ENCODE measurements at regions not wholly inside any gene's neighbourhood (a gene's known extent, or its start where the extent isn't known, plus 50 kb on each side); places are given as distances from the start of the nearest gene placed in this dataset.

GRCh38 chr22:47535681-47536080 lies 773.2 kb downstream of the TBC1D22A start:
- H3K4me1 ChIP-seq (ENCODE audit: control insufficient read depth, insufficient read depth, low read length, poor library complexity, severe bottlenecking), result no peaks in the 10 kb centered on the region
- no peak for DNase-seq

GRCh38 chr22:47534804-47535410 lies 772.5 kb downstream of the TBC1D22A start:
- DNase-seq, result no peak
- H3K9me3 ChIP-seq (ENCODE audit: control insufficient read depth, low read length), result no peaks in the 10 kb centered on the region

More at GRCh38 chr22:47535681-47536080, 773.2 kb downstream of the TBC1D22A start:
- H3K27me3 ChIP-seq (replicated peaks; ENCODE audit: control insufficient read depth, insufficient read depth, low read length, poor library complexity, severe bottlenecking), result no peaks in the 10 kb centered on the region
- H3K36me3 ChIP-seq (ENCODE audit: control insufficient read depth, insufficient read depth, low read length), result no peaks in the 10 kb centered on the region
- H3K27ac ChIP-seq (ENCODE audit: insufficient read depth, low read length, poor library complexity, severe bottlenecking), result no peak overlapping the region
- no peaks in the 10 kb centered on the region for H3K9me3 ChIP-seq (ENCODE audit: control insufficient read depth, low read length)
- no peak overlapping the region for H3K4me3 ChIP-seq (ENCODE audit: insufficient read depth, low read depth, low read length, poor library complexity, severe bottlenecking)

GRCh38 chr22:47533961-47534803 lies 771.7 kb downstream of the TBC1D22A start:
- DNase-seq, result no peak
- H3K27ac ChIP-seq (ENCODE audit: insufficient read depth, low read length, poor library complexity, severe bottlenecking), result no peak overlapping the region
- H3K4me3 ChIP-seq (ENCODE audit: insufficient read depth, low read depth, low read length, poor library complexity, severe bottlenecking), result no peak overlapping the region
- no peaks in the 10 kb centered on the region for H3K9me3 ChIP-seq (ENCODE audit: control insufficient read depth, low read length)
- H3K36me3 ChIP-seq (ENCODE audit: control insufficient read depth, insufficient read depth, low read length), result no peaks in the 10 kb centered on the region
- H3K27me3 ChIP-seq (replicated peaks; ENCODE audit: control insufficient read depth, insufficient read depth, low read length, poor library complexity, severe bottlenecking), result no peaks in the 10 kb centered on the region
- no peaks in the 10 kb centered on the region for H3K4me1 ChIP-seq (ENCODE audit: control insufficient read depth, insufficient read depth, low read length, poor library complexity, severe bottlenecking)

More at GRCh38 chr22:47534804-47535410, 772.5 kb downstream of the TBC1D22A start:
- Histone ChIP-seq H3K4me1 (ENCODE audit: control insufficient read depth, insufficient read depth, low read length, poor library complexity, severe bottlenecking) (no peaks in the 10 kb centered on the region), H3K4me3 (ENCODE audit: insufficient read depth, low read depth, low read length, poor library complexity, severe bottlenecking) (no peak overlapping the region), H3K27ac (ENCODE audit: insufficient read depth, low read length, poor library complexity, severe bottlenecking) (no peak overlapping the region), H3K36me3 (ENCODE audit: control insufficient read depth, insufficient read depth, low read length) (no peaks in the 10 kb centered on the region), H3K27me3 (replicated peaks; ENCODE audit: control insufficient read depth, insufficient read depth, low read length, poor library complexity, severe bottlenecking) (no peaks in the 10 kb centered on the region)

GRCh38 chr22:47517062-47517461 lies 754.6 kb downstream of the TBC1D22A start:
- H3K27ac ChIP-seq (ENCODE audit: insufficient read depth, low read length, poor library complexity, severe bottlenecking), result no peak overlapping the region
- H3K27me3 ChIP-seq (replicated peaks; ENCODE audit: control insufficient read depth, insufficient read depth, low read length, poor library complexity, severe bottlenecking), result no peaks in the 10 kb centered on the region
- H3K36me3 ChIP-seq (ENCODE audit: control insufficient read depth, insufficient read depth, low read length), result no peaks in the 10 kb centered on the region
- no peaks in the 10 kb centered on the region for H3K4me1 ChIP-seq (ENCODE audit: control insufficient read depth, insufficient read depth, low read length, poor library complexity, severe bottlenecking)
- no peaks in the 10 kb centered on the region for H3K9me3 ChIP-seq (ENCODE audit: control insufficient read depth, low read length)
- H3K4me3 ChIP-seq (ENCODE audit: insufficient read depth, low read depth, low read length, poor library complexity, severe bottlenecking), result no peak overlapping the region
- DNase-seq, result no peak

GRCh38 chr22:47515384-47516125 lies 753.1 kb downstream of the TBC1D22A start:
- no peaks in the 10 kb centered on the region for H3K9me3 ChIP-seq (ENCODE audit: control insufficient read depth, low read length)
- H3K4me1 ChIP-seq (ENCODE audit: control insufficient read depth, insufficient read depth, low read length, poor library complexity, severe bottlenecking), result no peaks in the 10 kb centered on the region
- H3K27me3 ChIP-seq (replicated peaks; ENCODE audit: control insufficient read depth, insufficient read depth, low read length, poor library complexity, severe bottlenecking), result no peaks in the 10 kb centered on the region
- H3K36me3 ChIP-seq (ENCODE audit: control insufficient read depth, insufficient read depth, low read length), result no peaks in the 10 kb centered on the region
- H3K27ac ChIP-seq (ENCODE audit: insufficient read depth, low read length, poor library complexity, severe bottlenecking), result no peak overlapping the region
- DNase-seq, result no peak
- no peak overlapping the region for H3K4me3 ChIP-seq (ENCODE audit: insufficient read depth, low read depth, low read length, poor library complexity, severe bottlenecking)

GRCh38 chr22:47512617-47513016 lies 750.2 kb downstream of the TBC1D22A start:
- Histone ChIP-seq H3K27me3 (replicated peaks; ENCODE audit: control insufficient read depth, insufficient read depth, low read length, poor library complexity, severe bottlenecking) (no peaks in the 10 kb centered on the region), H3K4me3 (ENCODE audit: insufficient read depth, low read depth, low read length, poor library complexity, severe bottlenecking) (no peak overlapping the region), H3K27ac (ENCODE audit: insufficient read depth, low read length, poor library complexity, severe bottlenecking) (no peak overlapping the region), H3K36me3 (ENCODE audit: control insufficient read depth, insufficient read depth, low read length) (no peaks in the 10 kb centered on the region), H3K4me1 (ENCODE audit: control insufficient read depth, insufficient read depth, low read length, poor library complexity, severe bottlenecking) (no peaks in the 10 kb centered on the region), H3K9me3 (ENCODE audit: control insufficient read depth, low read length) (no peaks in the 10 kb centered on the region)
- no peak for DNase-seq

GRCh38 chr22:47504962-47505361 lies 742.5 kb downstream of the TBC1D22A start:
- Histone ChIP-seq H3K9me3 (ENCODE audit: control insufficient read depth, low read length) (peaks cover 5% of the 10 kb centered on the region), H3K36me3 (ENCODE audit: control insufficient read depth, insufficient read depth, low read length) (no peaks in the 10 kb centered on the region), H3K4me3 (ENCODE audit: insufficient read depth, low read depth, low read length, poor library complexity, severe bottlenecking) (no peak overlapping the region), H3K27ac (ENCODE audit: insufficient read depth, low read length, poor library complexity, severe bottlenecking) (no peak overlapping the region), H3K4me1 (ENCODE audit: control insufficient read depth, insufficient read depth, low read length, poor library complexity, severe bottlenecking) (no peaks in the 10 kb centered on the region), H3K27me3 (replicated peaks; ENCODE audit: control insufficient read depth, insufficient read depth, low read length, poor library complexity, severe bottlenecking) (no peaks in the 10 kb centered on the region)
- DNase-seq, result no peak

- Histone ChIP-seq H3K9me3 (ENCODE audit: control insufficient read depth, low read length) (peaks cover 11% of the 10 kb centered on the region), H3K36me3 (ENCODE audit: control insufficient read depth, insufficient read depth, low read length) (no peaks in the 10 kb centered on the region), H3K27ac (ENCODE audit: insufficient read depth, low read length, poor library complexity, severe bottlenecking) (no peak overlapping the region), H3K27me3 (replicated peaks; ENCODE audit: control insufficient read depth, insufficient read depth, low read length, poor library complexity, severe bottlenecking) (no peaks in the 10 kb centered on the region), H3K4me1 (ENCODE audit: control insufficient read depth, insufficient read depth, low read length, poor library complexity, severe bottlenecking) (peaks cover 6% of the 10 kb centered on the region), H3K4me3 (ENCODE audit: insufficient read depth, low read depth, low read length, poor library complexity, severe bottlenecking) (no peak overlapping the region)
- no peak for DNase-seq
Observed at GRCh38 chr22:47498969-47499495, 736.6 kb downstream of the TBC1D22A start.

GRCh38 chr22:47497666-47498065 lies 735.2 kb downstream of the TBC1D22A start:
- DNase-seq, result no peak
- Histone ChIP-seq H3K36me3 (ENCODE audit: control insufficient read depth, insufficient read depth, low read length) (no peaks in the 10 kb centered on the region), H3K4me1 (ENCODE audit: control insufficient read depth, insufficient read depth, low read length, poor library complexity, severe bottlenecking) (peaks cover 13% of the 10 kb centered on the region), H3K27ac (ENCODE audit: insufficient read depth, low read length, poor library complexity, severe bottlenecking) (no peak overlapping the region), H3K9me3 (ENCODE audit: control insufficient read depth, low read length) (peaks cover 11% of the 10 kb centered on the region), H3K4me3 (ENCODE audit: insufficient read depth, low read depth, low read length, poor library complexity, severe bottlenecking) (no peak overlapping the region), H3K27me3 (replicated peaks; ENCODE audit: control insufficient read depth, insufficient read depth, low read length, poor library complexity, severe bottlenecking) (no peaks in the 10 kb centered on the region)
